Loucy (cell line): ENCODE measurements at regions not wholly inside any gene's neighbourhood (a gene's known extent, or its start where the extent isn't known, plus 50 kb on each side); places are given as distances from the start of the nearest gene placed in this dataset.
"Not testable (repeated sequence)": the region's sequence is repeated elsewhere in the genome, so short reads cannot be mapped to it uniquely, and the experiment has no call there.

Experiments used
- H2AFZ ChIP-seq: fragments of 200-600 bp; sonication (generic); 2 replicates; pipeline ENCODE4 v1.6.0; 2016; ENCODE audit warnings: antibody characterized with exemption, mild to moderate bottlenecking, low read length, moderate library complexity
- H3F3A ChIP-seq: fragments of 200-600 bp; 2 replicates; pipeline ENCODE4 v1.6.0; 2016; ENCODE audit warnings: antibody characterized with exemption, low read depth, mild to moderate bottlenecking
- H3K27me3 ChIP-seq: fragments of 200-600 bp; sonication (generic); 2 replicates; pipeline ENCODE4 v1.6.1; 2014; ENCODE audit warnings: low read length, mild to moderate bottlenecking; ENCODE audit not compliant: insufficient read depth, poor library complexity, severe bottlenecking
- H3K36me3 ChIP-seq: fragments of 200-600 bp; sonication (generic); 2 replicates; pipeline ENCODE4 v1.6.1; 2016; ENCODE audit warnings: low read length; ENCODE audit not compliant: insufficient read depth
- H3K4me1 ChIP-seq: fragments of 200-600 bp; sonication (generic); 2 replicates; pipeline ENCODE4 v1.5.1; 2014; ENCODE audit warnings: low read length, mild to moderate bottlenecking; ENCODE audit not compliant: insufficient read depth, poor library complexity, severe bottlenecking
- H3K4me2 ChIP-seq: fragments of 200-600 bp; sonication (generic); 2 replicates; pipeline ENCODE4 v1.6.0; 2014; ENCODE audit warnings: antibody characterized with exemption, low read length, low read depth, mild to moderate bottlenecking; ENCODE audit not compliant: poor library complexity, severe bottlenecking
- H3K4me3 ChIP-seq: fragments of 200-600 bp; sonication (generic); 2 replicates; pipeline ENCODE4 v1.5.1; 2014; ENCODE audit warnings: low read length, mild to moderate bottlenecking, mixed read lengths; ENCODE audit not compliant: poor library complexity, severe bottlenecking
- H3K79me2 ChIP-seq: fragments of 200-600 bp; sonication (generic); 2 replicates; pipeline ENCODE4 v1.6.1; 2014; ENCODE audit warnings: low read length; ENCODE audit not compliant: insufficient read depth
- H3K9ac ChIP-seq: fragments of 200-600 bp; sonication (generic); 2 replicates; pipeline ENCODE4 v1.6.0; 2014; ENCODE audit warnings: mild to moderate bottlenecking, low read depth, low read length, moderate library complexity; ENCODE audit not compliant: poor library complexity, severe bottlenecking
- H3K9me2 ChIP-seq: fragments of 200-600 bp; sonication (generic); replicated peaks from 2 replicates; pipeline ENCODE4 v1.6.1; 2016; ENCODE audit warnings: low read depth, low read length, mixed read lengths
- H3K9me3 ChIP-seq: fragments of 200-600 bp; sonication (generic); 2 replicates; pipeline ENCODE4 v1.6.1; 2014; ENCODE audit warnings: mild to moderate bottlenecking, antibody characterized with exemption, low read length, low read depth; ENCODE audit not compliant: insufficient read depth
- H4K20me1 ChIP-seq: fragments of 200-600 bp; sonication (generic); 2 replicates; pipeline ENCODE4 v1.6.0; 2014; ENCODE audit warnings: antibody characterized with exemption, low read length, mild to moderate bottlenecking; ENCODE audit not compliant: insufficient read depth, poor library complexity, severe bottlenecking
- EZH2phosphoT487 ChIP-seq: fragments of 200-600 bp; IDR thresholded peaks from 2 replicates; pipeline ENCODE4 v1.6.1; 2018; ENCODE audit warnings: antibody characterized with exemption, mild to moderate bottlenecking, moderate library complexity, borderline replicate concordance
- TF ChIP-seq, protein P1 (sequence below): fragments of 200-600 bp; sonication (generic); conservative IDR thresholded peaks from 2 replicates; pipeline ENCODE4 v1.5.1; 2014; ENCODE audit warnings: mild to moderate bottlenecking, antibody characterized with exemption, low read length

DNA sequence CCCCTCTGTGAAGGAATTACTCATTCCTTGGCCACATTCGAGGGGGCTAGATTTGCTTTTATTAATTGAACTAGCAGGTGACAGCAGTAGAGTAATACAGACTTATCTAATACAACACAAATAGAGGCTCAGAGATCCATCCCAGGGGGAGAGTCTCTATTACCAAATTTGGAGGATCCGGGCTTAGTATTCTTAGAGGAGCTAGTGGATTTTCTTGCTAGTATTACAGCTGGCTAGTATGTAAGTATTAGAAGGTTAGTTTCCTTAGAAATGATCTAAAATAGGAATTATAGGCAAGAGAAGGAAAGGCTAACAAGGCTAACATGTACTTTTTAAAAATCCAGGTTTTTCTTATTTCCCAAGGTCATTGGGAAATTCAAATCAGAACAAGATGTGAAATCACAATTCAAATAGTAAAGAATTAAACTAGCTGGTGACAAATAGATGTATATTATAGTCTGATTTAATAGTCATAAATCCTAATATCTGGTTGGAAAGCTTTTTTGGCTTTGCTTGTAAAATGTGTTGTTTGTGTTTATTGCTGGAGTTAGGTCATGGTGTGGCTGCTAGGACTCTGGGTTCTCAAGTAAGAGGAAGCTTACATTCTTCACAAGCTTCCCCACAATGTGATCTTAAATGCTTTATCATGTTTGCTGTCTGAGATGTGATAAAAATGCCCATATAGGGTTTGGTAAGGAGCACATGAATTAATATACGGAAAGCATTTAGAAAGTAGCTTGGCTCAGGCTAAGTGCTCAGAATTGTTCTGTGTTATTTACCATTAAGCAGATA lies 160.4 kb upstream of the MPDZ start:
- Histone ChIP-seq H3K9ac (no peak overlapping the region), H3K36me3 (no peaks in the 10 kb centered on the region), H3K4me1 (no peaks in the 10 kb centered on the region), H3K9me2 (no peaks in the 10 kb centered on the region), H3F3A (no peaks in the 10 kb centered on the region), H3K9me3 (no peaks in the 10 kb centered on the region), H3K4me2 (no peak overlapping the region), H3K4me3 (no peak overlapping the region), H3K79me2 (no peaks in the 10 kb centered on the region), H3K27me3 (no peaks in the 10 kb centered on the region), H2AFZ (no peak overlapping the region), H4K20me1 (no peaks in the 10 kb centered on the region)
- no peak for TF ChIP-seq EZH2phosphoT487
- TF ChIP-seq, protein P1, sequence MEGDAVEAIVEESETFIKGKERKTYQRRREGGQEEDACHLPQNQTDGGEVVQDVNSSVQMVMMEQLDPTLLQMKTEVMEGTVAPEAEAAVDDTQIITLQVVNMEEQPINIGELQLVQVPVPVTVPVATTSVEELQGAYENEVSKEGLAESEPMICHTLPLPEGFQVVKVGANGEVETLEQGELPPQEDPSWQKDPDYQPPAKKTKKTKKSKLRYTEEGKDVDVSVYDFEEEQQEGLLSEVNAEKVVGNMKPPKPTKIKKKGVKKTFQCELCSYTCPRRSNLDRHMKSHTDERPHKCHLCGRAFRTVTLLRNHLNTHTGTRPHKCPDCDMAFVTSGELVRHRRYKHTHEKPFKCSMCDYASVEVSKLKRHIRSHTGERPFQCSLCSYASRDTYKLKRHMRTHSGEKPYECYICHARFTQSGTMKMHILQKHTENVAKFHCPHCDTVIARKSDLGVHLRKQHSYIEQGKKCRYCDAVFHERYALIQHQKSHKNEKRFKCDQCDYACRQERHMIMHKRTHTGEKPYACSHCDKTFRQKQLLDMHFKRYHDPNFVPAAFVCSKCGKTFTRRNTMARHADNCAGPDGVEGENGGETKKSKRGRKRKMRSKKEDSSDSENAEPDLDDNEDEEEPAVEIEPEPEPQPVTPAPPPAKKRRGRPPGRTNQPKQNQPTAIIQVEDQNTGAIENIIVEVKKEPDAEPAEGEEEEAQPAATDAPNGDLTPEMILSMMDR, result no peak

DNA sequence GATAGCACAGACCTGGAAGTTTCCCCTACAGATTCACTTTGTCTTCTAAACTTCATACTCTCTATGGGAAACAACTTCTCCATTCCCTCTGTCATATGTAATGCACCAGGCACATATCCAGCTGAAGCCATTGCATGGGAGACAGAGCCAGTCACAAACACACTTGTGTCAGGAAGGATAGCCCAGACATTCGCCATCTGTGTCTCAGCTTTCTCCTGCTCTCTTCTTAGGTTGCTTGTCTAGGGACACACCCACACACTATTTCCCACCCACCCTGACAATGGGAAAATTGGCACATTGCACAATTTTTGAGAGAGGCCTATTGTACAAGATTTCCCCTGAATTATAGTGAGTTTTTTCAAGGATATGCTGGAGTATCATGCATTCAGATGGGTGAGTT lies 158.4 kb upstream of the MPDZ start:
- Histone ChIP-seq H3K27me3 (no peaks in the 10 kb centered on the region), H3K4me2 (no peak overlapping the region), H3K9ac (no peak overlapping the region), H3F3A (no peaks in the 10 kb centered on the region), H3K9me2 (no peaks in the 10 kb centered on the region), H4K20me1 (no peaks in the 10 kb centered on the region), H3K4me3 (no peak overlapping the region), H3K4me1 (no peaks in the 10 kb centered on the region), H3K79me2 (no peaks in the 10 kb centered on the region), H2AFZ (no peak overlapping the region), H3K36me3 (no peaks in the 10 kb centered on the region), H3K9me3 (no peaks in the 10 kb centered on the region)
- TF ChIP-seq, protein P1, result no peak
- TF ChIP-seq EZH2phosphoT487, result no peak

DNA sequence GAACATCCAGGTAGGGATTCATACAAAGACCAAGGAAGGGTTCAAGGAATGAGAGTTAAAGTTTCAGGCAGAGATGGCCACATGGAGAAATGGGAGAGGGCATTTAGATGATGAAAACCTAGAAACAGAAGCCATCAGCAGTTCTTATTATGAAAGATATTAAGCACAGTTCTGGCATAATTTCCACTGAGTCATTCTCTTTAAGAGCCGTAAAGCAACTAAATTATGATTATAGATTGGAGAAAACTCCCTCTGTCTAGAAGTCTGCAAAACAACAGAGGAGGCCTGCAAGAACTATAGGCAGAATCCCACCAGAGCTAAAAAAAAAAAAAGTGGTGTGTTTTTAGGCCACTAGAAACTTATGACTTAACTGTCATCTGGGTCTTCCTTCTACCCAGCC lies 157.1 kb upstream of the MPDZ start:
- no peak overlapping the region for H2AFZ ChIP-seq
- H3K4me2 ChIP-seq, result no peak overlapping the region
- no peaks in the 10 kb centered on the region for H3K4me1 ChIP-seq
- no peaks in the 10 kb centered on the region for H3K36me3 ChIP-seq
- TF ChIP-seq, protein P1, result no peak
- no peak for TF ChIP-seq EZH2phosphoT487
- no peaks in the 10 kb centered on the region for H3K27me3 ChIP-seq
- H3K9me2 ChIP-seq, result no peaks in the 10 kb centered on the region
- H3K79me2 ChIP-seq, result no peaks in the 10 kb centered on the region
- no peaks in the 10 kb centered on the region for H4K20me1 ChIP-seq
- no peak overlapping the region for H3K9ac ChIP-seq
- no peaks in the 10 kb centered on the region for H3K9me3 ChIP-seq
- no peak overlapping the region for H3K4me3 ChIP-seq
- H3F3A ChIP-seq, result no peaks in the 10 kb centered on the region

DNA sequence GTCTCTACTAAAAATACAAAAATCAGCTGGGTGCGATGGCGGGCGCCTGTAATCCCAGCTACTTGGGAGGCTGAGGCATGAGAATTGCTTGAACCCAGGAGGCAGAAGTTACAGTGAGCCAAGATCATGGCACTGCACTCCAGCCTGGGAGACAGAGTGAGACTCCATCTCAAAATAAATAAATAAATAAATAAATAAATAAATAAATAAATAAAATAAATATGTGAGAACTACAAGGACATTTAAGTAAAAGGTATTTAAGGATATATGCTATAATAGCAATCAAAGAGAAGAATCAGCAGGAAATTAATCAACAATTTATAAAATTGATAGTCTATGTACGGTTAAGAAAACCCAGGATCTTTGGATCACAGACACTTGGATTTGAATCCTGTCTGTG lies 154.0 kb upstream of the MPDZ start:
- not testable (repeated sequence) for H3K9me3 ChIP-seq, H3K79me2 ChIP-seq, H3K4me2 ChIP-seq, H2AFZ ChIP-seq, H3F3A ChIP-seq, H3K9ac ChIP-seq, H3K36me3 ChIP-seq, H4K20me1 ChIP-seq, H3K4me3 ChIP-seq, H3K4me1 ChIP-seq, H3K9me2 ChIP-seq, H3K27me3 ChIP-seq
